Right cardiac atrium (tissue), 5 donors: ENCODE measurements at regions not wholly inside any gene's neighbourhood (a gene's known extent, or its start where the extent isn't known, plus 50 kb on each side); places are given as distances from the start of the nearest gene placed in this dataset.
"Not testable (repeated sequence)": the region's sequence is repeated elsewhere in the genome, so short reads cannot be mapped to it uniquely, and the experiment has no call there.

ENCODE experiments used
- ATAC-seq, 2 donors: fragments of 200-7000 bp; cut with Tn5 transposase; one replicate each; pipeline versions ENCODE4 v1.8.0 to v1.9.1; 2020; ENCODE audit warnings: moderate library complexity in 2 of 2, mild to moderate bottlenecking in 1 of 2
- DNase-seq, 3 donors: peaks; one replicate each; pipeline ENCODE4 v3.0.0-alpha.2; 2020
- H3K27ac ChIP-seq: one replicate; pipeline ENCODE4 v1.5.1; 2013; ENCODE audit warnings: mild to moderate bottlenecking, low read length, control low read depth, moderate library complexity
- H3K27me3 ChIP-seq: one replicate; pipeline ENCODE4 v1.6.1; 2013; ENCODE audit not compliant: control insufficient read depth, insufficient read depth
- H3K4me1 ChIP-seq: one replicate; pipeline ENCODE4 v1.6.1; 2013; ENCODE audit warnings: low read length; ENCODE audit not compliant: control insufficient read depth, insufficient read depth
- H3K4me3 ChIP-seq: one replicate; pipeline ENCODE4 v1.5.1; 2013; ENCODE audit warnings: low read length, control low read depth
- H3K9me3 ChIP-seq: one replicate; pipeline ENCODE4 v1.6.1; 2013; ENCODE audit warnings: low read length; ENCODE audit not compliant: control insufficient read depth
- WGBS: extraction: QIAGEN DNeasy Blood & Tissue Kit; methylation state at CpG from one replicate; pipeline ENCODE4 v1.1.7; 2013; 5-methylcytosine and 5-hydroxymethylcytosine counted together
- intact Hi-C, 4 donors: fragments of 100-400 bp; cut with DNase I; formaldehyde crosslinking; loops; one replicate each; pipeline versions ENCODE4 v1.11.0 to v1.14.0; 2022 to 2023
- donor health status: healthy with polysubstance abuse.
- donor health status: DM: no; HTN: yes; CAD: no.
- donor health status: DM: no; HTN: no; CAD: no.
- donor health status: DM: no; HTN: yes; CAD: no; lungs with severe emphysema.
- donor health status: DM: yes; HTN: yes; CAD: no.

DNA sequence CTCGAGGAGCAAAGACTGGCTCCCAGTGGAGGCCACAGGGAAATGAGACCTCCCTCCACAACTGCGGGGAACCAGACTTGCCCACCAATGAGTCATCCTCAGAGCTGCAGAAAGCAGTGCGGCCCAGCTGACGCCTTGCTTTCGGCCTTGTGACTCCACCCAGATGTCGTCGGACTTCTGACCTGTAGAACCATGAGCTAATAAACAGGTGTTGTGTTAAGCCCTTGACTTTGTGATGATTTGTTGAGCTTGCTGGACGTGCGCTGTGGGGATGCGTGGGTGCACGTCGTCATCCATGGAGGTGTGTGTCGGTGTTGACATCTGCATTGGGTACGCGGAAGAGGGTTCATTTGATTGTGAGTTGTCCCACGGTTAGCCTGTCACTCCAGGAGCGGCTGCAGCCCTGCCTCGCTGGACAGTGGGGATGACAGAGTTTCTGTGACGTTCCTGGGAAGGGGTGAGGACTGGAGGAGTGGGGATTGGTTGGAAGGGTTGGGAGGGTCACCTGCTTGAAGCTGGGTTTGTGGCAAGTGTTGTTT is 154.1 kb downstream of the SH3BP4 start:
- Histone ChIP-seq H3K4me1 (no peaks in the 10 kb centered on the region), H3K27ac (no peak overlapping the region), H3K9me3 (no peaks in the 10 kb centered on the region), H3K27me3 (no peaks in the 10 kb centered on the region), H3K4me3 (no peak overlapping the region)
- ATAC-seq (no peak), DNase-seq (peak in 1 of 3 donors; percentile 32)
- intact Hi-C loops = loop anchor here (5.0 to 10.0 kb wide), 4 partner anchors 221 to 559 kb away; no protein-coding TSS in a partner anchor
- WGBS = 85% methylated on average over 19 of the region's 19 CpGs

DNA sequence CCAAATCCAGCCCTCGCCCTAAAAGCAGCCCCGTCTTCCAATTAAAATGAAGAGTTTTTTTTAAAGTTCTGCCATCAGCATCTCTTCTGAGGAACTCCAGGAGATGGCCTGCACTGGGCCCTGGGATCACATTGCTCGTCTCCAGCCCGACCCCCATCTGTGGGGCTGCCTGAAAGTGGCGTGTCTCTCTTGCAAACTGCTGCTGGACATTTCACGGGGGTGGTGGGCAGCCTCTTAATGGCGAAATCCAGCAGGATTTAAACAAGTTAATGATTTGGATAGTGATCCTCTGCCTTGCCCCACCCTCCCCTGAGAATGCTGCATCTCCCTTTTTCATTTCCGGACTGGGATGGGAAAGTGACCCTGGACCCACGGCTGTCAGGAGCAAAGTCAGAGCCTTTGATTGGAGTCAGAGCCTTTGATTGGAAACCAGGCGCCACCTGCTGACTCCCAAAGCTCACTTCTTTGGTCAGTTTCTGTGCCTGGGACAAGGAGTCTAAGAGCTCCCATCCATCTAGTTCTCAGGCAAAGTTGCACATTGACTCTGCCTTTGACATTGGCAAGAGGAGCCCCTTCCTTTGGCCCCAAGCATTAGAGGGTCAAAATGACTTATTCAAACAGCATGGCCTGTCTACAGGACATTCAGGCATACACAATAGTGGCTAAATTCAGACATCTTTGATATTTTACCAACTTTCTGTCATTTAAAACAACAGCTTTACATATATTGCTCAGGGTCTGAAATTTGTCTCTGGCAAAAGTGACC is 155.2 kb downstream of the SH3BP4 start:
- Histone ChIP-seq H3K4me1 (no peaks in the 10 kb centered on the region), H3K27me3 (no peaks in the 10 kb centered on the region), H3K9me3 (no peaks in the 10 kb centered on the region), H3K27ac (no peak overlapping the region), H3K4me3 (no peak overlapping the region)
- intact Hi-C loops = loop anchor here (5.0 to 10.0 kb wide), 4 partner anchors 222 to 560 kb away; no protein-coding TSS in a partner anchor
- DNase-seq (peak; percentile 56 to 86 (median 74)), ATAC-seq (peak; percentile 77 to 84)
- 54% methylated on average over 10 of the region's 10 CpGs for WGBS

GRCh38 chr2:235107640-235107951 is 155.8 kb downstream of the SH3BP4 start:
- WGBS = 86% methylated on average over 3 of the region's 3 CpGs
- no peaks in the 10 kb centered on the region for H3K9me3 ChIP-seq
- H3K27ac ChIP-seq = no peak overlapping the region
- no peaks in the 10 kb centered on the region for H3K27me3 ChIP-seq
- intact Hi-C loops = loop anchor here (5.0 to 10.0 kb wide), 4 partner anchors 223 to 560 kb away; no protein-coding TSS in a partner anchor
- DNase-seq = no peak
- no peak for ATAC-seq
- H3K4me3 ChIP-seq = no peak overlapping the region
- no peaks in the 10 kb centered on the region for H3K4me1 ChIP-seq

DNA sequence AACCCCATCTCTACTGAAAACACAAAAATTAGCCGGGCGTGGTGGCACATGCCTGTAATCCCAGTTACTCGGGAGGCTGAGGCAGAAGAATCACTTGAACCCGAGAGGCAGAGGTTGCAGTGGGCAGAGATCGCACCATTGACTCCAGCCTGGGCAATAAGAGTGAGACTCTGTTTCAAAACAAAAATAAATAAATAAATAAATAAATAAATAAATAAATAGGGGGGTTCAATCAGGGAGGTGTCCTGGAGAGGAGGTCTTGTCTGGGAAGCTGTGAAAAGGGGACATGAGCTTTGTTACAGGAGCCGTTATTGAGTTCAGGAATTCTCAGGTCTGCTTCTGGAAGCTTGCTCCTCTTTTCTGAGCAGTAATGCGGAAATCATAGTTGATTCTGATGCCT is 157.7 kb downstream of the SH3BP4 start:
- H3K9me3 ChIP-seq, H3K4me1 ChIP-seq, ATAC-seq, H3K27ac ChIP-seq, H3K27me3 ChIP-seq, DNase-seq, H3K4me3 ChIP-seq: not testable (repeated sequence)
- intact Hi-C loops = loop anchor here (5.0 to 10.0 kb wide), 4 partner anchors 225 to 562 kb away; no protein-coding TSS in a partner anchor
- 93% methylated on average over 7 of the region's 7 CpGs for WGBS

DNA sequence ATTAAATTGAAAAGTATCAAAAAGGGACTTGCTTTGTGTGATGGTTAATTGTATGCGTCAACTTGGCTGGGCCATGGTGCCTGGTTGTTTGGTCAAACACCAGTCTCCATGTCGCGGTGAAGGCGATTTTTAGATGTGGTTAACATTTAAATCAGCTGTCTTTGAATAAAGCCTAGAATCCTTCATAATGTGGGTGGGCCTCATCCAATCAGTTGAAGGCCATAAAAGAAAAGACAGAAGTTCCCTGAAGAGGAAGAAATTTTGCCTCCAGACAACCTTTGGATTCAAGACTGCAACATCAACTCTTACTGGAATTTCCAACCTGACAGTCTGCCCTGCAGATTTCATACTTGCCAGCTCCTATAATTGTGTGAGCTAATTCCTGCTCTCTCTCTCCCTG is 160.5 kb downstream of the SH3BP4 start:
- Histone ChIP-seq H3K27me3 (no peaks in the 10 kb centered on the region), H3K27ac (no peak overlapping the region), H3K9me3 (no peaks in the 10 kb centered on the region), H3K4me3 (no peak overlapping the region), H3K4me1 (no peaks in the 10 kb centered on the region)
- intact Hi-C loops = loop anchor here in 1 of 4 donors (10.0 kb wide), 1 partner anchor 978 kb away; no protein-coding TSS in a partner anchor
- DNase-seq (no peak), ATAC-seq (no peak)
- WGBS = 94% methylated on average over 4 of the region's 4 CpGs

GRCh38 chr2:235113854-235114253 is 162.0 kb downstream of the SH3BP4 start:
- intact Hi-C loops = loop anchor here in 1 of 4 donors (10.0 kb wide), 1 partner anchor 979 kb away; no protein-coding TSS in a partner anchor

DNA sequence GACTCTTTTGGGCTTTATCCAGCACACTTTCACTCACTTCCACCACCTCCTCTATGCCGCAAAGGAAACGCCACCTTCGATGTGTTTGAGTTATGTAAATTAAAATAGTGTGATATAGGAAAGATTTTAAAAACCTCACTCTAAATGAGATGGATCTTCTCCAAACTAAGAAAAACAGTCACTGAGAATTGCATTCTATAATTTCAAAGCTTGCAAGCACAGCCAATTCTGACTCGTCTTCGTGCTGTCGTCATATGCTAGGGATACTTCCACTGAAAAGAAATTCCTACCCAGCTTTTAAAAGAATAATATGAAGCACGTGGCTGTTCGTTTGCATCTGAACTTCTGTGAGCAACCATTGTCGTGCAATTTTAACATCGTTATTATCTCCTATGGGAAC is 162.5 kb downstream of the SH3BP4 start:
- no peak for ATAC-seq
- no peaks in the 10 kb centered on the region for H3K4me1 ChIP-seq
- WGBS = 89% methylated on average over 10 of the region's 10 CpGs
- no peaks in the 10 kb centered on the region for H3K27me3 ChIP-seq
- no peaks in the 10 kb centered on the region for H3K9me3 ChIP-seq
- H3K27ac ChIP-seq = no peak overlapping the region
- intact Hi-C loops = loop anchor here in 1 of 4 donors (10.0 kb wide), 1 partner anchor 979 kb away; no protein-coding TSS in a partner anchor
- DNase-seq = no peak
- no peak overlapping the region for H3K4me3 ChIP-seq

More at GRCh38 chr2:235113854-235114253, 162.0 kb downstream of the SH3BP4 start:
- no peak overlapping the region for H3K27ac ChIP-seq
- ATAC-seq (no peak), DNase-seq (no peak)
- no peaks in the 10 kb centered on the region for H3K27me3 ChIP-seq
- WGBS = 56% methylated on average over 10 of the region's 10 CpGs
- H3K4me1 ChIP-seq = no peaks in the 10 kb centered on the region
- H3K4me3 ChIP-seq = no peak overlapping the region
- no peaks in the 10 kb centered on the region for H3K9me3 ChIP-seq

- WGBS = 80% methylated on average over 4 of the region's 4 CpGs
- no peak overlapping the region for H3K4me3 ChIP-seq
- H3K4me1 ChIP-seq = no peaks in the 10 kb centered on the region
- ATAC-seq (no peak), DNase-seq (no peak)
- intact Hi-C loops = loop anchor here in 2 of 4 donors (5.0 to 10.0 kb wide), 2 partner anchors 563 to 981 kb away; no protein-coding TSS in a partner anchor
- no peaks in the 10 kb centered on the region for H3K9me3 ChIP-seq
- H3K27me3 ChIP-seq = no peaks in the 10 kb centered on the region
- no peak overlapping the region for H3K27ac ChIP-seq
Observed at GRCh38 chr2:235115521-235115920, 163.7 kb downstream of the SH3BP4 start.

DNA sequence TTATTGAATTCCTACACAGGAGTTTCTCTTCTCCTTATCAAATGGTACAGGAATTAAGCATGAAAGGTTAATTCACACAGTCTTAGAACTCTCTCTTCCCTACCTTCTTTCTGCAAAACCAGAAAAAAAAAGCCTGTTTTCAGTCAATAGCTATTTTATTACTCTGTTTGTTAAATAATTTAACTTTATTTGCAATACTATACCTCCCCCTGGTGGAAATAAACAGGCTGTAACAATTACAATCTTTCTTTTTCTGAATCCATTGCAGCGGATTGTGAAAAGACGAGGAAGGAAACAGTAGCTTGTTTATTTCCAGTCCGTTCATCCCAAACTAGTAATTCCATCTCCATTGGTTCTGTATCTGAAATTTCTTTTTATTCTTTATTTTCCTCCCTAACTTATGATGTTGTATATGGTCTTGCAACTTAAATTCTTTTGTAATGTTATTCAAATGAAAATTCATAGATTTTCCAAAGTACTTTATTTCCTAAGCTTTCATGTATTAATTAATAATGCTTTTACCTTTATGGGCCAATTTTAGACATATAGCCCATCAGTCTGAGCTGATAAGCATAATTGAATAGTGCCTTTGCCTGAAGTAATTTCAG is 165.2 kb downstream of the SH3BP4 start:
- intact Hi-C loops = loop anchor here (2.0 to 10.0 kb wide), 4 partner anchors 565 to 982 kb away; no protein-coding TSS in a partner anchor
- 7% methylated on average over 3 of the region's 3 CpGs for WGBS

GRCh38 chr2:235126768-235127167 is 175.0 kb downstream of the SH3BP4 start:
- Histone ChIP-seq H3K4me1 (no peaks in the 10 kb centered on the region), H3K27ac (no peak overlapping the region), H3K4me3 (no peak overlapping the region), H3K9me3 (no peaks in the 10 kb centered on the region), H3K27me3 (no peaks in the 10 kb centered on the region)
- intact Hi-C loops = no loop called here
- 61% methylated on average over 3 of the region's 3 CpGs for WGBS
- no peak for ATAC-seq
- DNase-seq = no peak

More for the DNA sequence above, 165.2 kb downstream of the SH3BP4 start:
- DNase-seq = no peak
- H3K4me1 ChIP-seq = no peaks in the 10 kb centered on the region
- no peak overlapping the region for H3K4me3 ChIP-seq
- H3K9me3 ChIP-seq = no peaks in the 10 kb centered on the region
- no peak for ATAC-seq
- no peak overlapping the region for H3K27ac ChIP-seq
- H3K27me3 ChIP-seq = no peaks in the 10 kb centered on the region

GRCh38 chr2:235127931-235128330 is 176.1 kb downstream of the SH3BP4 start:
- H3K9me3 ChIP-seq = no peaks in the 10 kb centered on the region
- DNase-seq (no peak), ATAC-seq (no peak)
- no peak overlapping the region for H3K27ac ChIP-seq
- WGBS = 83% methylated on average over 3 of the region's 3 CpGs
- intact Hi-C loops = no loop called here
- no peaks in the 10 kb centered on the region for H3K27me3 ChIP-seq
- H3K4me1 ChIP-seq = no peaks in the 10 kb centered on the region
- no peak overlapping the region for H3K4me3 ChIP-seq
